Heart left ventricle (tissue), 13 donors: ENCODE measurements at regions not wholly inside any gene's neighbourhood (a gene's known extent, or its start where the extent isn't known, plus 50 kb on each side); places are given as distances from the start of the nearest gene placed in this dataset.

Source experiments
- CTCF ChIP-seq, 12 donors: fragments of 200-600 bp; sonication (generic) in 4 of 12; IDR thresholded peaks; one replicate each; pipeline versions ENCODE4 v1.5.0 to v1.8.0; 2018 to 2022; ENCODE audit warnings: antibody characterized with exemption in 12 of 12, mild to moderate bottlenecking in 5 of 12
- POLR2A ChIP-seq, 2 donors: fragments of 450-650 bp; IDR thresholded peaks; one replicate each; pipeline ENCODE4 v1.6.1; 2017; ENCODE audit warnings: antibody characterized with exemption in 2 of 2, mild to moderate bottlenecking in 2 of 2, moderate library complexity in 2 of 2
- donor health status: ischemic (EF 13 %, LVEDD 7.1; RV severe dilation, severe dysfunction).
- donor health status: DM: no; HTN: yes; CAD: no.
- donor health status: DM: no; HTN: no; CAD: no.
- donor health status: ischemic (EF 25% LVEDD 6.9; RV normal size, moderate dysfunction).
- donor health status: ischemic (EF 25% LVEDD 5.7; RV mildly dilated, moderate dysfunction).
- donor health status: ischemic (EF 35%, LVEDD 5.7; RV mildly dilated, moderate dysfunction).
- donor health status: nonischemic (EF 11% LVEDD 7.7; RV severe dilation, severe dysfunction).
- donor health status: DM: yes; HTN: yes; CAD: no.
- donor health status: PGD.
- donor health status: ischemic (EF 29% LVEDD 5.4; RV normal size, mild dysfunction).
- donor health status: nonischemic (EF 23%, LVEDD 6.1; RV moderate dilation, normal function).

- TF ChIP-seq CTCF (IDR thresholded peaks at IDR 0.05) = no peak
- no peak for TF ChIP-seq POLR2A (IDR thresholded peaks at IDR 0.05)
Measured at GRCh38 chr9:102855641-102856040, 139.5 kb upstream of the CYLC2 start.
